DND-41 (cell line): ENCODE measurements at regions not wholly inside any gene's neighbourhood (a gene's known extent, or its start where the extent isn't known, plus 50 kb on each side); places are given as distances from the start of the nearest gene placed in this dataset.

Experiments used
- ATAC-seq: fragments of 200-7000 bp; cut with Tn5 transposase; 3 replicates; pipeline ENCODE4 v1.9.1; 2021; ENCODE audit warnings: low read depth; ENCODE audit not compliant: insufficient read depth
- DNase-seq: peaks from one replicate; pipeline ENCODE4 v3.0.0-alpha.2; 2020
- H2AFZ ChIP-seq: 2 replicates; pipeline ENCODE4 v1.6.0; 2012; ENCODE audit warnings: low read depth, low read length
- H3K27ac ChIP-seq: 2 replicates; pipeline ENCODE4 v1.5.1; 2012; ENCODE audit warnings: low read length, inconsistent platforms
- H3K27me3 ChIP-seq: fragments of 200-600 bp; sonication (generic); 2 replicates; pipeline ENCODE4 v1.6.0; 2012; ENCODE audit warnings: low read length, mild to moderate bottlenecking, inconsistent platforms; ENCODE audit not compliant: insufficient read depth, poor library complexity
- H3K36me3 ChIP-seq: 2 replicates; pipeline ENCODE4 v1.5.1; 2012; ENCODE audit warnings: low read length, inconsistent platforms; ENCODE audit not compliant: insufficient read depth
- H3K4me1 ChIP-seq: 2 replicates; pipeline ENCODE4 v1.5.1; 2012; ENCODE audit warnings: mild to moderate bottlenecking, low read length; ENCODE audit not compliant: insufficient read depth
- H3K4me2 ChIP-seq: 2 replicates; pipeline ENCODE4 v1.6.0; 2012; ENCODE audit warnings: mild to moderate bottlenecking, moderate library complexity, low read length, inconsistent platforms; ENCODE audit not compliant: insufficient read depth
- H3K4me3 ChIP-seq, 2 experiments: fragments of 200-600 bp in 1 of 2; shearing (Covaris generic) in 1 of 2; 2 replicates each; pipeline ENCODE4 v1.5.1; 2012 to 2016; ENCODE audit warnings: inconsistent platforms in 2 of 2, low read length in 2 of 2, mild to moderate bottlenecking in 2 of 2, low read depth in 1 of 2, moderate library complexity in 1 of 2
- H3K79me2 ChIP-seq: 2 replicates; pipeline ENCODE4 v1.6.0; 2012; ENCODE audit warnings: low read length, inconsistent platforms; ENCODE audit not compliant: insufficient read depth
- H3K9ac ChIP-seq: 2 replicates; pipeline ENCODE4 v1.6.0; 2012; ENCODE audit warnings: low read depth, mild to moderate bottlenecking, inconsistent platforms, low read length, moderate library complexity
- H3K9me3 ChIP-seq: 2 replicates; pipeline ENCODE4 v1.5.1; 2012; ENCODE audit warnings: low read length, moderate library complexity, mild to moderate bottlenecking, inconsistent platforms; ENCODE audit not compliant: insufficient read depth, severe bottlenecking
- H4K20me1 ChIP-seq: 2 replicates; pipeline ENCODE4 v1.6.0; 2012; ENCODE audit warnings: low read length; ENCODE audit not compliant: insufficient read depth
- EZH2 ChIP-seq: IDR thresholded peaks from 3 replicates; pipeline ENCODE4 v1.6.1; 2012; ENCODE audit warnings: borderline replicate concordance, low read depth, mild to moderate bottlenecking, moderate library complexity, low read length, inconsistent platforms; ENCODE audit not compliant: severe bottlenecking
- TF ChIP-seq, protein P1 (sequence below): IDR thresholded peaks from 2 replicates; pipeline ENCODE4 v1.5.1; 2012; ENCODE audit warnings: borderline replicate concordance, low read length, moderate library complexity, mild to moderate bottlenecking; ENCODE audit not compliant: poor library complexity, severe bottlenecking; ENCODE audit errors: extremely low read depth

DNA sequence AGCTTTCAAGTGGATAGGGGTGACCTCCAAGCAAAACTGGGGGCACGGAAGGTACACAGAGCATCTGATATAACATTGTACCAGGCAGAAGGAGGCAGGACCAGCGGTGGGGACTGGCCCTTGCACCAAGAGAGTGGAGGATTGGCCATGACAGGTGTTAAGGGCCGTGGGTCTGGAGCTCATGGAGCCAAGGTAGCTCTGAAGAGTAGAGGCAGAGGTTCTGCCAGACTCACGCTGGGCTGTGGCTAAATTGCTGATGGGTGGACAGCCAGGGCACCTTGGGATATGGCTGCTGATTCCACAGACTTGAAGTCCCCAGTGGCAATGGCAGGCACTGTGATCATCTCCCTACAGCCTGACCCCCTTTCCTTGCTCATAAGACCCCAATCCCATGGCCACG is 65.9 kb upstream of the NKD1 start:
- Histone ChIP-seq H3K27me3 (peaks cover 2% of the 10 kb centered on the region), H3K27ac (no peak overlapping the region), H4K20me1 (no peaks in the 10 kb centered on the region), H3K9me3 (no peaks in the 10 kb centered on the region), H3K4me3 (no peak overlapping the region), H3K36me3 (no peaks in the 10 kb centered on the region), H3K4me2 (no peak overlapping the region), H3K79me2 (no peaks in the 10 kb centered on the region), H3K4me1 (no peaks in the 10 kb centered on the region), H2AFZ (no peak overlapping the region), H3K9ac (no peak overlapping the region)
- TF ChIP-seq, protein P1, sequence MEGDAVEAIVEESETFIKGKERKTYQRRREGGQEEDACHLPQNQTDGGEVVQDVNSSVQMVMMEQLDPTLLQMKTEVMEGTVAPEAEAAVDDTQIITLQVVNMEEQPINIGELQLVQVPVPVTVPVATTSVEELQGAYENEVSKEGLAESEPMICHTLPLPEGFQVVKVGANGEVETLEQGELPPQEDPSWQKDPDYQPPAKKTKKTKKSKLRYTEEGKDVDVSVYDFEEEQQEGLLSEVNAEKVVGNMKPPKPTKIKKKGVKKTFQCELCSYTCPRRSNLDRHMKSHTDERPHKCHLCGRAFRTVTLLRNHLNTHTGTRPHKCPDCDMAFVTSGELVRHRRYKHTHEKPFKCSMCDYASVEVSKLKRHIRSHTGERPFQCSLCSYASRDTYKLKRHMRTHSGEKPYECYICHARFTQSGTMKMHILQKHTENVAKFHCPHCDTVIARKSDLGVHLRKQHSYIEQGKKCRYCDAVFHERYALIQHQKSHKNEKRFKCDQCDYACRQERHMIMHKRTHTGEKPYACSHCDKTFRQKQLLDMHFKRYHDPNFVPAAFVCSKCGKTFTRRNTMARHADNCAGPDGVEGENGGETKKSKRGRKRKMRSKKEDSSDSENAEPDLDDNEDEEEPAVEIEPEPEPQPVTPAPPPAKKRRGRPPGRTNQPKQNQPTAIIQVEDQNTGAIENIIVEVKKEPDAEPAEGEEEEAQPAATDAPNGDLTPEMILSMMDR = no peak
- no peak for TF ChIP-seq EZH2
- DNase-seq (no peak), ATAC-seq (no peak)

DNA sequence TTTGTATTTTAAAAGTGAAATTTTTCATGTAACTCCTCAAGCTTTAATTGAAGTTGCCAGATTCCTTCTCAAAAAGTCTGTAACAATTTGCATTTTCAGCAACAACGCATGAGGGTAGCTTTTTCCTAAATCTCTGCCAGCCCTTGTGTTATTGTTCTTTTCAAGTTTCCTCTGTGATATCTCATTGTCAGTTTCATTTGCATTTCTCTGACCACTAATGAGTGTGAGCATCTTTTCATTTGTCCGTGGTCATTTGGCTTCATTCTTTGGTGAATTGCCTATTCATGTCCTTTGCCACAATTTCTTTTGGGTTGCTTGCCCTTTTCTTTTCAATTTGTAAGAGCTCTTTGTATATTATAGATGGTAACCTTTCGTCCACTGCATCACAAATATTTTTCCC is 68.0 kb upstream of the NKD1 start:
- H3K27ac ChIP-seq = no peak overlapping the region
- no peak overlapping the region for H3K4me2 ChIP-seq
- H3K79me2 ChIP-seq = no peaks in the 10 kb centered on the region
- DNase-seq = no peak
- H3K9ac ChIP-seq = no peak overlapping the region
- TF ChIP-seq, protein P1 = no peak
- no peak for TF ChIP-seq EZH2
- ATAC-seq = no peak
- H3K27me3 ChIP-seq = peaks cover 1% of the 10 kb centered on the region
- no peaks in the 10 kb centered on the region for H3K9me3 ChIP-seq
- H2AFZ ChIP-seq = no peak overlapping the region
- H3K4me3 ChIP-seq = no peak overlapping the region
- no peaks in the 10 kb centered on the region for H3K4me1 ChIP-seq
- H4K20me1 ChIP-seq = no peaks in the 10 kb centered on the region
- H3K36me3 ChIP-seq = no peaks in the 10 kb centered on the region

DNA sequence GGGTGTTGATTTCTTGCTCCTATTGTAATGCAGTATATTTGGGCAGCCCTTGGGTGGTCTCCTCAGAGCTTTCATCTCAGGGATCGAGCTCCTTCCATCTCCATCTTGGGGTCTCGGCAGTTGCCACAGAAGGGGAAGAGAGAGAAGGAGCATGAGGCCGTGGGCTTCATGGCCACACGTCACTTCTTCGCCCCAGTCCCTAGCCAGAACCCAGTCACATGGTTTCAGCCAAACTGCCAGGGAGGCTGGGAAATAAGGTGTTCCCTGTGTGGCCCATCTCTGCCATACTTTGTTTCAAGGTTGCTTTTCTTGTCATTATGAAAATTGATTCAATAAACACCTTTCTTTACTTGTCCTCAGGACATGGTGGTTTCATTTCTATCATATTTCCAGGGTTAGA is 68.4 kb upstream of the NKD1 start:
- H3K36me3 ChIP-seq = no peaks in the 10 kb centered on the region
- H3K4me1 ChIP-seq = no peaks in the 10 kb centered on the region
- H3K9me3 ChIP-seq = no peaks in the 10 kb centered on the region
- no peaks in the 10 kb centered on the region for H4K20me1 ChIP-seq
- H3K9ac ChIP-seq = no peak overlapping the region
- TF ChIP-seq, protein P1 = no peak
- no peak for TF ChIP-seq EZH2
- H3K79me2 ChIP-seq = no peaks in the 10 kb centered on the region
- no peaks in the 10 kb centered on the region for H3K27me3 ChIP-seq
- no peak overlapping the region for H3K27ac ChIP-seq
- no peak for DNase-seq
- no peak overlapping the region for H3K4me2 ChIP-seq
- H3K4me3 ChIP-seq = no peak overlapping the region
- no peak for ATAC-seq
- no peak overlapping the region for H2AFZ ChIP-seq

DNA sequence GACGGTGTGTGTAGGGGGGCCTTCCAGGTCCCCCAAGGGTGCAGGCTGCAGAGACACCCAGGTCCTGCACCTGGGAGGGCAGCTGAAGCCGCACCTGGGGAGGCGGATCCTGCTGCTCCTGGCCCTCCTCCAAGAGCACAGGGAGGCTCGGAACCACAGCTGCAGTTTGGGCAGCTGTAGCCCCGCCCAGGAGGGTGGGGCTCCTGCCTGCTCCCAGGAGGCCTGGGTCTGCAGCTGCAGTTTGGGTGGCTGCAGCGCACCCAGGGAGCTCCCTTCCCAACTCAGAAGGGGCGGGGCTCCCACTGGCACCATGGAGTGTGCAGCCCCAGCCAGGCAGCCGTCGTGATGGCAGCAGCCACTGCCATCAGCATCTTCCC is 69.4 kb upstream of the NKD1 start:
- Histone ChIP-seq H3K79me2 (no peaks in the 10 kb centered on the region), H2AFZ (no peak overlapping the region), H3K27ac (no peak overlapping the region), H3K9ac (no peak overlapping the region), H3K9me3 (no peaks in the 10 kb centered on the region), H3K4me2 (no peak overlapping the region), H3K4me1 (no peaks in the 10 kb centered on the region), H3K36me3 (no peaks in the 10 kb centered on the region), H3K4me3 (no peak overlapping the region), H4K20me1 (no peaks in the 10 kb centered on the region), H3K27me3 (no peaks in the 10 kb centered on the region)
- TF ChIP-seq EZH2 = no peak
- TF ChIP-seq, protein P1 = no peak
- peak; percentile 16 for DNase-seq
- 0 out of 3 replicates have a peak, but pooled peaks have one; percentile 56 for ATAC-seq
